Esophagus squamous epithelium (tissue), 4 donors: ENCODE measurements at regions not wholly inside any gene's neighbourhood (a gene's known extent, or its start where the extent isn't known, plus 50 kb on each side); places are given as distances from the start of the nearest gene placed in this dataset.

ENCODE experiments used
- CTCF ChIP-seq, 6 experiments: fragments of 450-650 bp in 4 of 6; fragments of 200-600 bp in 2 of 6; sonication (generic) in 2 of 6; IDR thresholded peaks; one replicate each; pipeline ENCODE4 v1.5.1; 2016 to 2019; ENCODE audit warnings: antibody characterized with exemption in 6 of 6, mild to moderate bottlenecking in 4 of 6, moderate library complexity in 4 of 6
- POLR2A ChIP-seq, 4 donors: fragments of 450-650 bp; IDR thresholded peaks; one replicate each; pipeline ENCODE4 v1.6.1; 2017; ENCODE audit warnings: antibody characterized with exemption in 4 of 4, mild to moderate bottlenecking in 4 of 4, moderate library complexity in 3 of 4

- TF ChIP-seq CTCF (IDR thresholded peaks at IDR 0.05) (no peak), POLR2A (IDR thresholded peaks at IDR 0.05) (no peak)
These were observed 74.9 kb downstream of the ADRA2A start for GRCh38 chr10:111151595-111152307.
